ENCODE measurements at regions not wholly inside any gene's neighbourhood (a gene's known extent, or its start where the extent isn't known, plus 50 kb on each side); places are given as distances from the start of the nearest gene placed in this dataset.
A peak's percentile ranks its signal among the peaks of the same experiment; 100 is the strongest.

DNA sequence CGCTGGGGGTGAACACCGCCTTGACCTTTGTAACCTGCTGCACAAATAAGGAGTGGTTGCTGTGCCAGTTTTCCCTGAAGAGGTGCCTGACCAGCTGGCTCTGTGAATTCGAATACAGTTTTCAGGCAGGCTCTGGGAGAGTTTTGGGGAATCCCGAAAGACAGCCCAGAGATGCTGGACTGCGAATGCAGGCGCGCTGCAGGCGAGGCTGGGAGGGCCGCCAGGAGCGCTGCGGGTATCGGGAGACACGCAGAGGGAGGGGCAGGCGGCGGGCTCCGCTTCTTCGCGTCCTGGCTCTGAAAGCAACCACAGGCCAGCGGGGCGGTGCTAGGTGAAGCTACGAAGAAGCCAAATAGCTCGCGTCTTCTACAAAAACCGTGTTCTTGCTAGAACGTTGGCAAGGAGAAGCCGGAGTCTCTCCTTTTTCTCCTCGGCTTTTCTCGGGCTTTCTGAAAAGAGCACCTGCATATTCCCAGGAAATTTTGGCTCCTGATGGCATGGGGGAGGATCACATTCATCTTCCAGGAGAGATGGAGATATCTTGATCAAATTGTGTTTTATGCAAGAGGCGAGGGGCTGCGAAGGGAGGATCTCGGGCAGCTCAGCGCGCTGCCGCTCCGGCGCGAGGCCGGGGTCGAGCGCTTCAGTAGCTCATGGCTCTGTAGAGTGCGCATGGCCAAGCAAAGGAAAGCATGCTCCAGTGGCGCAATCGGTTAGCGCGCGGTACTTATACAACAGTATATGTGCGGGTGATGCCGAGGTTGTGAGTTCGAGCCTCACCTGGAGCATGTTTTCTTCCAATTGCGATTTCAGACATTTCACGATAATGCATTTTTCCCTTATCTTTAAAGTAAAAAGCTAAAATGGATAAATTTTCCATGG is 158.1 kb upstream of the ZNF184 start:
- peak in 1 of 8 donors; percentile 16 for ATAC-seq
- peaks cover 0 to 8% (median 3%) of the 10 kb centered on the region in 9 donors for H3K4me1 ChIP-seq
- H3K36me3 ChIP-seq: no peaks in the 10 kb centered on the region
- H3K9me3 ChIP-seq: peaks cover 0 to 12% (median 0%) of the 10 kb centered on the region in 11 donors
- no peak for DNase-seq
- no peak overlapping the region for H3K27ac ChIP-seq
- H3K27me3 ChIP-seq: peaks cover 16 to 91% (median 85%) of the 10 kb centered on the region in 7 donors
- TF ChIP-seq, protein P1, sequence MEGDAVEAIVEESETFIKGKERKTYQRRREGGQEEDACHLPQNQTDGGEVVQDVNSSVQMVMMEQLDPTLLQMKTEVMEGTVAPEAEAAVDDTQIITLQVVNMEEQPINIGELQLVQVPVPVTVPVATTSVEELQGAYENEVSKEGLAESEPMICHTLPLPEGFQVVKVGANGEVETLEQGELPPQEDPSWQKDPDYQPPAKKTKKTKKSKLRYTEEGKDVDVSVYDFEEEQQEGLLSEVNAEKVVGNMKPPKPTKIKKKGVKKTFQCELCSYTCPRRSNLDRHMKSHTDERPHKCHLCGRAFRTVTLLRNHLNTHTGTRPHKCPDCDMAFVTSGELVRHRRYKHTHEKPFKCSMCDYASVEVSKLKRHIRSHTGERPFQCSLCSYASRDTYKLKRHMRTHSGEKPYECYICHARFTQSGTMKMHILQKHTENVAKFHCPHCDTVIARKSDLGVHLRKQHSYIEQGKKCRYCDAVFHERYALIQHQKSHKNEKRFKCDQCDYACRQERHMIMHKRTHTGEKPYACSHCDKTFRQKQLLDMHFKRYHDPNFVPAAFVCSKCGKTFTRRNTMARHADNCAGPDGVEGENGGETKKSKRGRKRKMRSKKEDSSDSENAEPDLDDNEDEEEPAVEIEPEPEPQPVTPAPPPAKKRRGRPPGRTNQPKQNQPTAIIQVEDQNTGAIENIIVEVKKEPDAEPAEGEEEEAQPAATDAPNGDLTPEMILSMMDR (IDR thresholded peaks at IDR 0.05): no peak
- intact Hi-C loops (cut with DNase I): no loop called here
- WGBS, 2 donors: 2 to 3% methylated on average over 51 of the region's 51 CpGs
- H3K4me3 ChIP-seq: peak overlapping the region in 5 of 10 donors; percentile 8 to 18 (median 14)

DNA sequence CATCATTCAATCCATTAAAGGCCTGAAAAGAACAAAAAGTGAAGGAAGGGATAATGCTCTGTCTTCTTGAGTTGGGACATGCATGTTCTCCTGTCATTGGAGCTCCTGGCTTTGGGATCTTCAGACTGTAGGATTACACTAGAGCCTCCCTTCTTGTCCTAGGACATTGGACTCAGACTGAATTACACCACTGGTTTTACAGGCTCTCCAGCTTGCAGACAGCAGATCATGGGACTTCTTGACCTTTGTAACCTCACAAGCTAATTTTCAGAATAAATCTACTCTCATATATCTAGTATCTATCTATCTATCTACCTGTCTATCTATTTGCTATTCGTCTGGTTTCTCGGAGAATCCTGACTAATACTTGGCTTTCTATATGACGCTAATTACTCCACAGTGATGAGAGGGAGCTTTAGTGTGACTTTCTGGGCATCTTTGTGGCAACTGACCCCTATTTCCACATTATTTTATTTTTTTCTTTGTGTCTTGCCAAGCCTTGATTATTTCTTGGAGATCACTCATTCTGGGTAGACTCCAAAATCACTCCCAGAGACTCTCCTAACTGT is 151.9 kb upstream of the ZNF184 start:
- DNase-seq: no peak
- no peaks in the 10 kb centered on the region for H3K9me3 ChIP-seq
- no peaks in the 10 kb centered on the region for H3K4me1 ChIP-seq
- peaks cover 0 to 88% (median 60%) of the 10 kb centered on the region in 7 donors for H3K27me3 ChIP-seq
- intact Hi-C loops (cut with DNase I): no loop called here
- 86 to 88% methylated on average over 3 of the region's 3 CpGs for WGBS, 2 donors
- no peak for ATAC-seq
- TF ChIP-seq, protein P1 (IDR thresholded peaks at IDR 0.05): no peak
- no peak overlapping the region for H3K27ac ChIP-seq
- no peaks in the 10 kb centered on the region for H3K36me3 ChIP-seq
- no peak overlapping the region for H3K4me3 ChIP-seq

DNA sequence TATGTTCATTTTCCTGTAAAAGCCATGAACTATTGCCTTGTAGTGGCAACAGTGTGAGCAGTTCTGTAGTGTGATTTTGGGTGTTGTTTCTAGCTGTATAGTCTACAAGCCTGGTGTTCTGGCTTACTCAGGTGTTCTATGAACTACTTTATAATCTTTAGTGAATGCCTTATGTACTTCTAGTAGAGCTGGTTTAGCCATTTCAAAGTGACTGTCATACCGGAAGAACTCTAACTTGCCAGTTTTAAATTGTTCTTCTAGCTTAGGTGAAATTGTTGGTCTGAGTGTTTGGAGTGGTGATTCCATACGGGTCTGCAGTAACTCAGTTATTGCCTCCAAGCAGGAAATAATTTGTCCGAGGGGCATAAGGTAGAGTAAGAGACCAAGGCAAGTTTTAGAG is 150.2 kb upstream of the ZNF184 start:
- intact Hi-C loops (cut with DNase I): no loop called here
- H3K36me3 ChIP-seq: no peaks in the 10 kb centered on the region
- 71 to 86% methylated on average over 3 of the region's 3 CpGs for WGBS, 2 donors
- TF ChIP-seq, protein P1 (IDR thresholded peaks at IDR 0.05): no peak
- H3K4me1 ChIP-seq: peaks cover 0 to 2% (median 0%) of the 10 kb centered on the region in 9 donors
- no peak overlapping the region for H3K27ac ChIP-seq
- no peaks in the 10 kb centered on the region for H3K9me3 ChIP-seq
- ATAC-seq (no peak), DNase-seq (no peak)
- H3K4me3 ChIP-seq: no peak overlapping the region
- H3K27me3 ChIP-seq: peaks cover 0 to 91% (median 58%) of the 10 kb centered on the region in 7 donors

DNA sequence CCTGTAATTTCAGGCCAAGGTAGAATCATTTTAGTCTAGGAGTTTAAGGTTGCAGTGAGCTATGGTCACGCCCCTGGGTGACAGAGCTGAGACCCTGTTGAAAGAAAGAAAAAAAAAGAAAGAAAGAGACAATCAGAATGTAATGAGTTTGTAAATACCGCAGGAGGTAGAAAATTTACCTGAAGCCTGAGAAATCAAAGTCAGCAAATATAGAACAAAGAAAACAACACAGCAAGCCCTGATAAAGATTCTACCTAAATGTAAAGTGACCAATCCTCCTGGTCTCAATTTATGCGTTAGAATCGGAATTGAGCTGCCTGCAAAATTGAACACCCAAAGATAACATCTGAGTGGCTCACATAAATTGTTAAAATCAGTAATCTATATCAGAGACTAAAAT is 146.5 kb upstream of the ZNF184 start:
- peaks cover 0 to 14% (median 5%) of the 10 kb centered on the region in 9 donors for H3K4me1 ChIP-seq
- DNase-seq (no peak), ATAC-seq (no peak)
- intact Hi-C loops (cut with DNase I): no loop called here
- no peak overlapping the region for H3K4me3 ChIP-seq
- H3K27ac ChIP-seq: no peak overlapping the region
- TF ChIP-seq, protein P1 (IDR thresholded peaks at IDR 0.05): no peak
- H3K36me3 ChIP-seq: no peaks in the 10 kb centered on the region
- peaks cover 0 to 3% (median 0%) of the 10 kb centered on the region in 11 donors for H3K9me3 ChIP-seq
- WGBS, 2 donors: 75 to 88% methylated on average over 4 of the region's 4 CpGs
- H3K27me3 ChIP-seq: peaks cover 0 to 95% (median 77%) of the 10 kb centered on the region in 7 donors

Measured in heart right ventricle (tissue), 16 donors.